K562 (cell line): ENCODE measurements at regions not wholly inside any gene's neighbourhood (a gene's known extent, or its start where the extent isn't known, plus 50 kb on each side); places are given as distances from the start of the nearest gene placed in this dataset.

Experiments
- ATAC-seq: fragments of 200-7000 bp; cut with Tn5 transposase; 3 replicates; pipeline ENCODE4 v1.9.1; 2020; ENCODE audit warnings: moderate library complexity
- BruUV-seq: library from RNA; stranded (reverse); fragments of 400-500 nt; replicated peaks from 2 replicates; lab custom pipeline; 2021; lab: Mats Ljungman, UMichigan
- CTCF ChIA-PET: fragments of 300-600 bp; formaldehyde crosslinking; extraction: SDS; loops from one replicate; lab custom pipeline; 2021; ENCODE audit warnings: low intra/inter-chr PET ratio; lab: Yijun Ruan, JAX
- POLR2A ChIA-PET: fragments of 300-600, 350-650 bp; sonication (Branson Sonifier 250); formaldehyde crosslinking; extraction: SDS; loops from one replicate; lab custom pipeline; 2021; ENCODE audit warnings: antibody characterized with exemption, inconsistent platforms; lab: Yijun Ruan, JAX
- DNase-seq, 4 experiments: peaks; one replicate each; pipeline versions ENCODE4 v3.0.0 to v3.0.0-alpha.2; 2011 to 2018; ENCODE audit warnings: low spot score in 3 of 4, mixed read lengths in 3 of 4; ENCODE audit errors: extremely low read depth in 1 of 4
- FAIRE-seq: peaks from 2 replicates; lab custom pipeline; 2011; peaks lifted over from hg19 to GRCh38; lab: Jason Lieb, UNC
- H2AFZ ChIP-seq: 2 replicates; pipeline ENCODE4 v1.6.0; 2011; ENCODE audit warnings: low read depth, low read length, control low read depth, inconsistent platforms
- H3K27ac ChIP-seq: fragments of 200-600 bp; 3 replicates; pipeline ENCODE4 v1.8.0; 2011; ENCODE audit warnings: low read depth, mild to moderate bottlenecking, control low read depth, inconsistent platforms, low read length, moderate library complexity, mixed read lengths; ENCODE audit errors: extremely low read depth
- H3K27me3 ChIP-seq, 2 experiments: fragments of 300-600 bp in 1 of 2; 2 replicates in 1 of 2; 3 replicates in 1 of 2; pipeline versions ENCODE4 v1.6.0 to v1.8.0; 2011; ENCODE audit warnings: inconsistent platforms in 2 of 2, low read length in 2 of 2, mild to moderate bottlenecking in 1 of 2, mixed read lengths in 1 of 2, moderate library complexity in 1 of 2; ENCODE audit not compliant: control insufficient read depth in 2 of 2, insufficient read depth in 2 of 2
- H3K36me3 ChIP-seq: fragments of 300-600 bp; 3 replicates; pipeline ENCODE4 v1.8.0; 2011; ENCODE audit warnings: mild to moderate bottlenecking, low read length, inconsistent platforms; ENCODE audit not compliant: control insufficient read depth, insufficient read depth
- H3K4me1 ChIP-seq, 2 experiments: fragments of 200-600 bp in 1 of 2; replicated peaks in 1 of 2; 2 replicates in 1 of 2; 3 replicates in 1 of 2; pipeline versions ENCODE4 v1.5.1 to v1.8.0; 2011; ENCODE audit warnings: inconsistent platforms in 2 of 2, low read length in 2 of 2, mild to moderate bottlenecking in 1 of 2, mixed read lengths in 1 of 2, moderate library complexity in 1 of 2; ENCODE audit not compliant: control insufficient read depth in 2 of 2, insufficient read depth in 2 of 2
- H3K4me2 ChIP-seq: 2 replicates; pipeline ENCODE4 v1.6.1; 2011; ENCODE audit warnings: low read length, control low read depth, inconsistent platforms, mixed read lengths; ENCODE audit not compliant: insufficient read depth
- H3K4me3 ChIP-seq: fragments of 200-600 bp; sonication (generic), shearing (Covaris generic); 2 replicates; pipeline ENCODE4 v1.5.1; 2016; ENCODE audit warnings: control low read depth, inconsistent platforms
- H3K79me2 ChIP-seq: fragments of 200-600 bp; 3 replicates; pipeline ENCODE4 v1.8.0; 2011; ENCODE audit warnings: low read length, inconsistent platforms; ENCODE audit not compliant: control insufficient read depth, insufficient read depth
- H3K9ac ChIP-seq, 2 experiments: 2 replicates each; pipeline versions ENCODE4 v1.6.0 to v1.6.1; 2011; ENCODE audit warnings: low read depth in 2 of 2, low read length in 2 of 2, control low read depth in 1 of 2, inconsistent platforms in 1 of 2, mild to moderate bottlenecking in 1 of 2, mixed read lengths in 1 of 2; ENCODE audit not compliant: insufficient read depth in 1 of 2
- H3K9me1 ChIP-seq: one replicate; pipeline ENCODE4 v1.6.0; 2011; ENCODE audit warnings: inconsistent platforms, mild to moderate bottlenecking, low read length, moderate library complexity; ENCODE audit not compliant: control insufficient read depth, insufficient read depth
- H3K9me3 ChIP-seq: replicated peaks from 2 replicates; pipeline ENCODE4 v1.5.1; 2011; ENCODE audit warnings: low read depth, low read length, inconsistent platforms; ENCODE audit not compliant: control insufficient read depth, insufficient read depth
- H4K20me1 ChIP-seq: replicated peaks from 2 replicates; pipeline ENCODE4 v1.6.1; 2011; ENCODE audit warnings: low read length, inconsistent platforms, mixed read lengths; ENCODE audit not compliant: control insufficient read depth, insufficient read depth
- DDX20 ChIP-seq: fragments of 450-650 bp; IDR thresholded peaks from 2 replicates; pipeline ENCODE4 v1.6.1; 2016; ENCODE audit warnings: missing genetic modification characterization, low read depth, mild to moderate bottlenecking, missing compliant biosample characterization, moderate library complexity
- ELK1 ChIP-seq: sonication (generic); formaldehyde crosslinking; IDR thresholded peaks from 2 replicates; pipeline ENCODE4 v1.8.1; 2022; ENCODE audit warnings: missing genetic modification reagents
- SETDB1 ChIP-seq: IDR thresholded peaks from one replicate; pipeline ENCODE4 v1.6.1; 2012; ENCODE audit warnings: low read length, control low read depth, inconsistent platforms
- ZBTB9 ChIP-seq: fragments of 450-650 bp; formaldehyde crosslinking; IDR thresholded peaks from 2 replicates; pipeline ENCODE4 v1.4.0; 2020; ENCODE audit warnings: mild to moderate bottlenecking, moderate library complexity
- WGBS: fragments of 100-300 bp; shearing (Covaris generic); methylation state at CpG from one replicate; pipeline ENCODE4 v1.1.6; 2016; ENCODE audit warnings: low coverage, mixed read lengths; ENCODE audit not compliant: insufficient coverage; ENCODE audit errors: missing lambda C conversion rate; 5-methylcytosine and 5-hydroxymethylcytosine counted together
- in situ Hi-C: fragments of 300-500 bp; cut with MboI; formaldehyde crosslinking; loops from 4 replicates; pipeline ENCODE4 v1.15.0; 2018; ENCODE audit warnings: inconsistent platforms, mixed read lengths
- intact Hi-C: fragments of 100-400 bp; cut with micrococcal nuclease; formaldehyde crosslinking; loops from 2 replicates; pipeline ENCODE4 v1.14.2; 2022

- no TSS peak for BruUV-seq
- H2AFZ ChIP-seq: no peak overlapping the region
- no peaks in the 10 kb centered on the region for H3K9me3 ChIP-seq
- no peaks in the 10 kb centered on the region for H3K27me3 ChIP-seq
- intact Hi-C loops: no loop called here
- ChIA-PET CTCF (no interaction called here), POLR2A (interaction anchor here (0.7 kb wide), 1 partner anchor 384 kb away, joined by 3 read pairs; no protein-coding TSS in a partner anchor)
- FAIRE-seq: no peak
- H3K9ac ChIP-seq: no peak overlapping the region
- 0% methylated on average over 13 of the region's 13 CpGs for WGBS
- no peaks in the 10 kb centered on the region for H3K36me3 ChIP-seq
- H3K27ac ChIP-seq: no peak overlapping the region
- no peak for TF ChIP-seq SETDB1
- TF ChIP-seq DDX20 (tag): no peak
- no peak for TF ChIP-seq ELK1 (CRISPR knock-in tag)
- TF ChIP-seq ZBTB9 (CRISPR knock-in tag): no peak
- no peak for DNase-seq
- in situ Hi-C loops: no loop called here
- no peaks in the 10 kb centered on the region for H3K9me1 ChIP-seq
- no peak for ATAC-seq
- no peak overlapping the region for H3K4me3 ChIP-seq
- no peaks in the 10 kb centered on the region for H4K20me1 ChIP-seq
- no peak overlapping the region for H3K4me2 ChIP-seq
- H3K79me2 ChIP-seq: no peaks in the 10 kb centered on the region
- no peaks in the 10 kb centered on the region for H3K4me1 ChIP-seq
Observed at GRCh38 chr14:97634751-97635150, 837.6 kb downstream of the VRK1 start.
